Kasumi-1 (cell line): ENCODE measurements at regions not wholly inside any gene's neighbourhood (a gene's known extent, or its start where the extent isn't known, plus 50 kb on each side); places are given as distances from the start of the nearest gene placed in this dataset.

Experiments
- DNase-seq, 2 experiments: peaks; one replicate each; lab custom pipeline; 2025; lab: John Stamatoyannopoulos, UW

- no peak for DNase-seq
These were observed 121.1 kb upstream of the SEMA6A start for GRCh38 chr5:116695681-116696080.

DNA sequence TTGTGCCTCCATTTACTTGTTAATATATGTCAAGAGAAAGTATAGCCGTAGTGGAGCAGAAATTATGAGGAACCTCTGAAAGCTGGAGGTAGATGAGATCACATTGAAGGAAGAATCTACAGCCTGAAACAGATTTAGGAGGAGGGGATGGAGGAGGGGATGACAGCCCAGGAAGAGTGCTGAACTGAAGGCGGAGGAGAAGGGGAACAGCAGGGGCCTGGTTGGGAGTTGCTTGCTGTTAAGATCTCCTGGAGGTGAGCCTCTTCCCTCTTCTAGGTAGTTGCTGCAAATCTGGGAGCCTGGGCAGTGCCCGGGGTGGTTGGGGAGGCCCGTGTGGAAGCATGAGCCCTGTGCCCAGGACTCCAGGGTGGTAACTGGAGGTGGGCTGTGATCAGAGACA, 111.8 kb upstream of the SEMA6A start:
- no peak for DNase-seq

DNA sequence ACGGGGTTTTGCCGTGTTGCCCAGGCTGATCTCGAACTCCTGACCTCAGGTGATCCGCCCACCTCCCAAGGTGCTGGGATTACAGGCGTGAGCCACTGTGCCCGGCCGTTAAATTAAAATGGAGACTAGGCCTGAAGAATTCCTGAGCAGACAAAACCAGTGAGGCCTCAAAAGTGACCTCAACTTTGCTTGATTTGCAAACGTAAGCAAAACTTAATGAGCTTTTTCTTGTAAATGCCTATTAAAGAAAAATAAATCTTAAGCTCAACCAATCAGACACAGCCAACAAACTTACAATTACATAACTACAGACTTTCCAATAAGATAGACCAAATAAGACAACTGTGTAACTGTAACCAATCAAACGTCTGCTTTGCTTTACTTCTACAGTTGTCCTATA, 111.3 kb upstream of the SEMA6A start:
- DNase-seq, result no peak

DNA sequence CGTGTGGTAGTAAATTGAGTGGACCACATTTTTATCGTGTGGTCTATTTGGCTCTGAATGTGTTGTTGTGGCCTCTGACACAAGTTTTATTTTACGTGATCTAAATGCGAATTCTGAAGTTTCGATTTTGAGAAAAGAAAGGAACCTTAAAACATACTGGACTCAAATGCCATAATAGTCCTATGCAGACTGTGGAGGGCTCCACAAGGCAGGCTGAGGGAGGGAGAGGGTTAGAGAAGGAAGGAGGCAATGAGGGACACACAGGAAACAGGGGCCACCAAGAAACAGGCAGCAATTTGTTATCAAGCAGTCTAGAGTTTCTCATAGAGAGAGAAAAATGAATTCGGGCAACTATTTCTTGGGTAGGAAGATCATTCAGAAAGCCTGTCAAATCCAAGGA, 110.4 kb upstream of the SEMA6A start:
- no peak for DNase-seq

DNA sequence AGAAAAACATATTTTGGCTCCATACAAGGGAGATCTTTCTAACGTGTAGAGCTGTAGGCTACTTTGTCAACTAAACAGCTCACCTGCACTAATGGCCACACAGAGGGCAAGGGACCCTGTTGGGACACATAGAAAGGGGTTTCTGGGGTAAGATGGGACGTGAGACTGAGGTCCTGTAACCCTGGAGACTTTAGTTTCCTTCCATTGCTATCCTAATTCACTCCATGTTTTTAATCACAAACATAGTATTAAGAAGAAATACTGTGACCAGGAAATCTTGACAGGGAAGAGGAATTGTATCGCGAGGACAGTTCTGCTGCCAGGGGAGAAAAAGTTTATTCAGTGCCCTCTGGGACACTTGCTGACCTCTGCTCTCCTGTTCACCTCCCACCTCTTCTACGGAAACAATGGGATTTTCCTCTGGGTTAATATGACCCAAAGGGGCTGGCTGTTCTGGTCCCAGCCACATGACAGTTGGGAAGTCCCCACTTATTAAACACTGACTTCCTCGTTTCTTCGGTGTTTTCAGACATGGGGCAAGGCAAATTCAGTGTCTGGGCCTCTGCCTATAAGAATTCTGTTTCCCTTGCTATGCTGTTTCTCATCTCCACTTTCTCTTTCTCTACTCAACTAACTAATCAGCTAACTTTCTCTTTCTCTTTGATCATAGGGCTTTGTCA, 106.9 kb upstream of the SEMA6A start:
- no peak for DNase-seq

DNA sequence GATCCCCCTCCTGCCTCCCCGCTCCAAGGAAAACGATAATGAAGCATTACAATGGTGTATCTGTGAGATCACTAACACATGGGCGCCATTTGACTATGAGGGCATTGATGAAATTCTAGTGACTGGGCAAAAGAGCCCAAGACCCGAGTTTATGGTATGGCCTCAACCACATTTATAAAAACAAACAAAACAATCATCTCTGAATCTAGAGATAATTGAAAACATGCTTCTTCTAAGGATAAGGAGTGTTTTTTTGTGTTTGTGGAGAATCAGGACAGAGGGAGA, 100.9 kb upstream of the SEMA6A start:
- no peak for DNase-seq

DNA sequence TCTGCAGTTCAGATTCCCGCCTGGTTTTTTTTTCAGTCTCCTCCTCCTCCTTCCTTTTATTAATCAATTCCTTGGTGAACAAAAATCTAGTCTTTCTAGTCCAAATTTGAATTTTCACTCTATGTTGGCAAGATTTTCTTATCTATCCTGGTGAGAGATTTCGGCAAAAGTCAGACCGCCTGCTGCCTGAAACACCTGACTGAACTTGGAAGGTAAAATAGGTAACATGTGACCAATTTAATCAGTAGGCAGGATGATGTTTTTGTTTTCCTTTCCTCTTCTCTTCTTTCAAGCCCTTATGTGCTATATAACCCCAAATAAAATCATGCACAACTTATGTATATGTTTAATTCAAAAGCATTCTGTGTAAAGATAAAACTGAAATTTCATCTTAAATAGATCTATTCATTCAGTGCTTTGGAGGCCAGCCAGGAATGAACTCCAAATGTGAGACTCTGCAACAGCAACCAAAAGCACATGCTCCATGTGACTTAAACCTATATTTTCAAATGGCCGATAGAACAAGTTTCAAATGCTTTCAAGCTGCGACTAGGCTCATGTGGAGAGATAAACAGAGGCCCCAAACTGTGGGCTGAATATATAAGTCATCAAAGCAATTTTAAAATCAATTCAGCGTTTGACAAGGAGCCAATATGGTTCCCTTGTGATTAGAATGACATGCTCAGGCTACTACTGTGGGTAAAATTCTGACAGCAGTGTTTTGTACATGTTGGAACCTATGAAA, 100.4 kb upstream of the SEMA6A start:
- no peak for DNase-seq

- DNase-seq, result no peak
These were observed 98.8 kb upstream of the SEMA6A start for GRCh38 chr5:116673453-116673852.

DNA sequence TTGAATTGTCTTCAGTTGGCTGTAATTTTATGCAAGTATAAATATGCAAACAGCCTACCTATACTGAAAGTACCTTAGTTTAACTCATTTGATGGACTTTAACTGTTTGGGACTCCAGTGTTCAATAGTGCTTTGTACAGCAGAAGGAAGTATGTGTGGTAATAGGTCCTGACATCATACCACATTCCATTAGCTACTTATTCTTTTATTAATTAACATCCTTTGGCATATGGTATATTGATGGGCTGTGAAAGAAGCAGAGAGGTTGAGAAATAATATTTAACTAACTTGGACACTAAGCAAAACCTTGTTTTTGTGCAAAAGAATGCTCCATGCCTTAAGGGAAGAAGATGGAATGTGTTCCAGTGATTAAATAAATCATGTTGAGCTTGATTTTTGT, 97.6 kb upstream of the SEMA6A start:
- no peak for DNase-seq

- no peak for DNase-seq
These were observed 96.7 kb upstream of the SEMA6A start for GRCh38 chr5:116671211-116671736.

GRCh38 chr5:116669261-116670031, 94.8 kb upstream of the SEMA6A start:
- DNase-seq, result no peak

DNA sequence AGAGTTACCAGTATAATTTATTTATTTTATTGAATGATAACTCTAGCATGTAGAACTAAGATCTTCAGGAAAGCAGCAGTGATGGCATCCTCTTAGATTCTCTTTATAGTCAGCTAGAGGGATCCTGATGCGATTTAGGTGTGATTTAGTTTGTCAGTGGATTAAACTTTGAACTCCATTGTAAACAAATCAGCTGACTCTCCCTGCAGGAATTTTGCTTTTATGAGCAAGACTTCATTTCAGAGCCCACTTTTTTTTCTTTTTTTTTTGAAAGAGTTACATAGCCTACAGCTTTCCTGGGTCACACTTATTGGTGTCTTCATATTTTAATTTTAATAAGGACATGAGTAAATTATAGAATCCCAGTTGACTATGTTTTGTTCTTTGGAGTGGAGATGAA, 93.8 kb upstream of the SEMA6A start:
- DNase-seq, result no peak

DNA sequence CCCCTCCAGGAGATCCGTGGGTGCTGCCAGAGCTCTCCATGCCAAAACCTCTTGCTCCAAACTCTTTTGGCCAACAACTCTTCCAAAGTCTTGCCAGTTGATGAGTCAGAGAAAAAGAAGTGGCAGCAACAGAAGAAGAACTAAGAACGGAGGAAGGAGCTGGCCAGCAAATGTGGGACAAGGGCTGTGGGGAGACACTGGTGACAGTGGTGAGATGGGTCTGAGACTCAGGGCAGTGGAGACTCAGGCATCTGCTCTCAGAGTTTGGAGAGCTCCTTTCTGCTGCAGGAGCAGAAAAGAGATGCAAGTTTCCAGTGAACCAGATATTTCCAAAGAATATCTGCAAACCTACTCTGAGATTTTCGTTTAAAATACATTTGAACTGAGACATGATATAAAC, 92.3 kb upstream of the SEMA6A start:
- DNase-seq, result no peak

GRCh38 chr5:116664988-116665387, 90.4 kb upstream of the SEMA6A start:
- no peak for DNase-seq

DNA sequence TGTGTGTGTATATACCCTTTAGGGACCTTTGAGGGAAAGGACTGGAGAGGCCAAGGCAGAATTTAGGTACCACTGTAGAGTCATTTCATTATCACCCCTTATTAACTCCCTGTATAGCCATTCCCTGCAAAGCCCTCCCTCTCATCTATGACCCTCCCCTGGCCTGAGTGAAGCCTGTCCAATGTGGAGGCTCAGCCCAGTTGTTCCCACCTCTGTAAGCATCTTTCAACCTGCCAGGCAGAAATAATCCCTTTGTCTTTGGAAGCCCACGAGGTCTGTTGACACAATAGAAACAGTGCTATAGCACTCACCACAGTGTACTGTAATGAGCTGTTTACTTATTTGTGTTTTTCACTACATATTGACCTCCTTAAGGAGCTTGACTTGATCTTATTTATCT, 88.5 kb upstream of the SEMA6A start:
- no peak for DNase-seq

DNA sequence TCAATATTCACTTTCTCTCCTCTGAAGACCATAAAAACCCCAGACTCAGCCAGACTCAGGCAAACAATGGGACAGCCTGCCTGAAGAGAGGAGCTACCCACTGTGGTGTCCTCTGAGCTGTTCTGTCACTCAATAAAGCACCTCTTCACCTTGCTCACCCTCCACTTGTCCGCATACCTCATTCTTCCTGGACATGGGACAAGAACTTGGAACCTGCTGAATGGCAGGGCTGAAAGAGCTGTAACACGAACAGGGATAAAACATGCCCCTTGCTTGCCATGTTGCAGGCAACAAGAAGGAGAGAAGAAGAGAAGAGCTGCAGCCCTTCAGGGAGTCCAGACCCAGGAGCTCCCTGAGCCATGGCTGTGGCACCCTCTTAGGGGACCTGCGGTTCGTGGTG, 86.8 kb upstream of the SEMA6A start:
- no peak for DNase-seq

DNA sequence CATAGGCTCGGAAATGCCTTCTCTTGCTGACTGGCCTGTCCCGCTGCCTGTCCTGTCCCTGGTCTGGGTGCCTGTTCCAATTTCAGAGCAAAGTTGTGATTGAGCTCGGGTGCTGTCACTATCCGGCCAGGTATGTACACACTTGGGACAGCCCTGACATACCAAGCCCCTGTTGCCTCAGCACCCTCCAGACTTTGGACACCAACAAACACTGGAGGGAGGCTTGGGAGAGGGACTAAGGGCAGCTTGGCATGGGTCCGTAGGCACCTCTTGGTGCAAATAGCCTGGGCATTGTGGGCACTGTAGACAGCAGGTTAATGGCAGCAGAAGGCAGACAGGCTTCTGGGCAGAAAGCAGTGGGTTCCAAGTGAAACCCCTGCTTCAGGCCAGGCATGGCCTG, 86.3 kb upstream of the SEMA6A start:
- DNase-seq, result no peak

DNA sequence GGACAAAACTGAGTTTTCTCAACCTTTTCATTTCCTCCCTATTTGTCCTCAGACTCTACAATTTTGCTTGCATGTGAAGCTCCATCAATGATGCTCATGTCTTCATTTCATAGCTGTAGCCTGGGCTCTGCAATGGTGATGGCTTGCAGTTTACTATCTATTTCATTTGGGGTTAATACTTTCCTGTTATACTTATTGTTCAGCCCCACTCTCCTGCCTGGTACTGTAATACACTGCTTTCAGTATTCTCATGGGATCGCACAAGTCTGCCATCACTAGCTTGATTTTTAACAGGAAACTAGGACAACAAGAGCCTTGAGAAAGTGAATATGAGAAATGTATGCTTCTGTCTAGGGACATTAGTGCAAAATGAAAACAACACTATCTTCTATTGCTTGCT, 84.2 kb upstream of the SEMA6A start:
- no peak for DNase-seq

GRCh38 chr5:116658141-116658540, 83.5 kb upstream of the SEMA6A start:
- DNase-seq, result no peak

DNA sequence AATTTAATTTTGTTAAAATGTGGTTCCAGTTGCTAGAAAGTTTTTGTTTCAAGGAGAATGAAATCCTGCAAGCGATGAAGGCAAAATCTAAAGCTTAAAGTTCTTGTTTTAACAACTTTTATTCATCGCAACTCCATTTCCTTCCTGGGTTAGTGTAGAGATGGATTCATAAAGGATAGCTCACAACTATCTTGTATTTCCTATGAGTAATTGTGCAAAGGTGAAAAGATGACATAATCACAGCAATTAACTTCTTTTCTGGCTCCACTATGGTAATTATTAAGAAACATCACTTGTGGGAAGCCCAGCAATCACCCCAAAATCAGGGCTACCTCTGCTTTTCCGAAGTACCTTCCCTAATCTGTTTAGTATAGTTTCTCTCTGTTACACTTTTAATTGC, 80.8 kb upstream of the SEMA6A start:
- DNase-seq, result no peak

GRCh38 chr5:116654925-116655324, 80.3 kb upstream of the SEMA6A start:
- no peak for DNase-seq

DNA sequence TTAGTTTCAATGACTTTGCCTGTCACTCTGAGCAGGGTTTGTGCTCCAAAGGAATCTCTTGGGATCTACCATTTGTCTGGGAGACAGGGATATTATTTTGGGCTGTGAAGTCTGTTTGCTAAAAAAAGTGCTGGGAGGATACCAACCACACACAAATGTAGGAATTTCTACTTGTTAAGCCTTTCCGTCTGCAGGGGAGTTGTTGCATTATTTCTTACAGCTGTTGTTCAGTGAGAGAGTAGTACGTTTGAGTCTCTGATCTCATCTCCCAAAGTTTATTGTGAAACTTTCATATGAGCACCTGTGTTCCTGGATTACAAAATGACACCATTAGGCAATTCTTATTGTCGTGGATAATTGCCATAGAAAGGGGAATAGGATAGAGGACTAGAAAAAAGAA, 78.3 kb upstream of the SEMA6A start:
- DNase-seq, result no peak

DNA sequence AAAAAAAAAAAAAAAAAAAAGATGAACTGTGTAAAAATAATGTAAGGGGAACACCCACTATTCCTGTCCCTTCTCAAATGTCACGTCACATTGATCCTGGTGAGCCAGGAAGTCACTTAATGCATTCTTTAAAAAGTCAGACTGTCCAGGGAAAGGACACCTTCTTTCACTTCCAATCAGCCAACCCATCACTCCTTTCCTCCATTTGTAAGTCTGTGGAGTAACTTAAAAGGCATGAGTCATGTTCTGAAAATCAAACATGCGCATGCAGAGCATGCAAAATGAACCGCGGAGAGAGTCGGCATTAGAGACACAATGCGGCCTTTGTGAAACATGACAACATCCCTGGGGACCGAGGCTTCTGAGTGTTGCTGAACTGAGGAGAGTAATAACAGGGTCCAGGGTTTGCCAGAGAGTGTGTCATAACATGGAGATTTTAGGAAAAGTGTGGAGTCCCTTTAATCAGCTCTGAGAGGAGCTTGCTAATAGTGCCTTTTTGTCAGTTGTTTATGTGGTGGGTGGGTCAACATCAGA, 77.6 kb upstream of the SEMA6A start:
- no peak for DNase-seq
